PFSK-1 (cell line): ENCODE measurements at regions not wholly inside any gene's neighbourhood (a gene's known extent, or its start where the extent isn't known, plus 50 kb on each side); places are given as distances from the start of the nearest gene placed in this dataset.

Experiments
- FOXP2 ChIP-seq: optimal IDR thresholded peaks from 2 replicates; pipeline ENCODE3; 2011; ENCODE audit warnings: borderline replicate concordance, control low read depth, inconsistent platforms; ENCODE audit not compliant: insufficient read depth; ENCODE audit errors: extremely low read length, extremely low read depth
- POLR2AphosphoS5 ChIP-seq: IDR thresholded peaks from 2 replicates; pipeline ENCODE4 v1.6.1; 2012; ENCODE audit warnings: low read depth, mild to moderate bottlenecking, control low read depth, low read length, moderate library complexity
- REST ChIP-seq, 2 experiments: IDR thresholded peaks; 2 replicates each; pipeline versions ENCODE4 v1.6.1 to v1.8.0; 2011 to 2012; ENCODE audit warnings: low read depth in 2 of 2, low read length in 2 of 2, control low read depth in 1 of 2, inconsistent platforms in 1 of 2, mild to moderate bottlenecking in 1 of 2, moderate library complexity in 1 of 2; ENCODE audit not compliant: insufficient read depth in 1 of 2
- SIN3A ChIP-seq: IDR thresholded peaks from 2 replicates; pipeline ENCODE4 v1.6.1; 2012; ENCODE audit warnings: mild to moderate bottlenecking, low read length, moderate library complexity, borderline replicate concordance; ENCODE audit not compliant: insufficient read depth
- TAF1 ChIP-seq: IDR thresholded peaks from 2 replicates; pipeline ENCODE4 v1.6.1; 2012; ENCODE audit warnings: low read length, control low read depth, borderline replicate concordance; ENCODE audit not compliant: insufficient read depth

GRCh38 chr16:73275024-73275423, 227.1 kb upstream of the ZFHX3 start:
- TF ChIP-seq FOXP2 (no peak), POLR2AphosphoS5 (no peak), SIN3A (no peak), TAF1 (no peak), REST (IDR thresholded peaks at IDR 0.05; ENCODE audit: insufficient read depth in 1 of 2, low read depth in 2 of 2, low read length in 2 of 2) (no peak)

GRCh38 chr16:73274140-73274539, 226.2 kb upstream of the ZFHX3 start:
- no peak for TF ChIP-seq REST (IDR thresholded peaks at IDR 0.05; ENCODE audit: insufficient read depth in 1 of 2, low read depth in 2 of 2, low read length in 2 of 2)
- no peak for TF ChIP-seq TAF1
- TF ChIP-seq POLR2AphosphoS5, result no peak
- TF ChIP-seq FOXP2, result no peak
- no peak for TF ChIP-seq SIN3A

GRCh38 chr16:73268366-73268993, 220.6 kb upstream of the ZFHX3 start:
- TF ChIP-seq REST (IDR thresholded peaks at IDR 0.05; ENCODE audit: insufficient read depth in 1 of 2, low read depth in 2 of 2, low read length in 2 of 2), result no peak
- no peak for TF ChIP-seq TAF1
- no peak for TF ChIP-seq FOXP2

GRCh38 chr16:73265935-73266334, 218.0 kb upstream of the ZFHX3 start:
- no peak for TF ChIP-seq TAF1
- TF ChIP-seq FOXP2, result no peak
- TF ChIP-seq REST (IDR thresholded peaks at IDR 0.05; ENCODE audit: insufficient read depth in 1 of 2, low read depth in 2 of 2, low read length in 2 of 2), result no peak
- no peak for TF ChIP-seq POLR2AphosphoS5
- no peak for TF ChIP-seq SIN3A
